Keratinocyte (primary cell): ENCODE measurements at regions not wholly inside any gene's neighbourhood (a gene's known extent, or its start where the extent isn't known, plus 50 kb on each side); places are given as distances from the start of the nearest gene placed in this dataset.

Experiments used
- DNase-seq: peaks from one replicate; pipeline ENCODE4 v3.0.0-alpha.2; 2011; ENCODE audit warnings: low read depth, missing footprints, low spot score
- FAIRE-seq: peaks from 2 replicates; lab custom pipeline; 2011; peaks lifted over from hg19 to GRCh38; lab: Jason Lieb, UNC
- H2AFZ ChIP-seq: 2 replicates; pipeline ENCODE4 v1.6.0; 2012; ENCODE audit warnings: low read length, control low read depth, inconsistent platforms; ENCODE audit not compliant: control insufficient read depth
- H3K27ac ChIP-seq: 2 replicates; pipeline ENCODE4 v1.5.1; 2011; ENCODE audit warnings: low read length; ENCODE audit not compliant: control insufficient read depth, insufficient read depth
- H3K27me3 ChIP-seq: 3 replicates; pipeline ENCODE4 v1.6.0; 2011; ENCODE audit warnings: low read length; ENCODE audit not compliant: control insufficient read depth, insufficient read depth; ENCODE audit errors: extremely low read depth
- H3K36me3 ChIP-seq, 2 experiments: 2 replicates in 1 of 2; 3 replicates in 1 of 2; pipeline ENCODE4 v1.5.1; 2011; ENCODE audit warnings: low read length in 2 of 2, mild to moderate bottlenecking in 1 of 2; ENCODE audit not compliant: control insufficient read depth in 2 of 2, insufficient read depth in 2 of 2; ENCODE audit errors: extremely low read depth in 1 of 2
- H3K4me1 ChIP-seq: 3 replicates; pipeline ENCODE4 v1.5.1; 2011; ENCODE audit warnings: low read length; ENCODE audit not compliant: control insufficient read depth, insufficient read depth; ENCODE audit errors: extremely low read depth
- H3K4me2 ChIP-seq: 3 replicates; pipeline ENCODE4 v1.6.0; 2011; ENCODE audit warnings: low read depth, low read length; ENCODE audit not compliant: control insufficient read depth, insufficient read depth; ENCODE audit errors: extremely low read depth
- H3K4me3 ChIP-seq, 3 experiments: fragments of 200-600 bp in 1 of 3; sonication (generic) in 1 of 3; 2 replicates in 2 of 3; 3 replicates in 1 of 3; pipeline ENCODE4 v1.5.1; 2011 to 2016; ENCODE audit warnings: low read length in 3 of 3, mild to moderate bottlenecking in 3 of 3, control low read depth in 2 of 3, inconsistent platforms in 1 of 3, low read depth in 1 of 3, mixed read lengths in 1 of 3, mixed run types in 1 of 3, moderate library complexity in 1 of 3; ENCODE audit not compliant: control insufficient read depth in 2 of 3, insufficient read depth in 2 of 3; ENCODE audit errors: extremely low read depth in 1 of 3
- H3K79me2 ChIP-seq: 2 replicates; pipeline ENCODE4 v1.6.0; 2012; ENCODE audit warnings: low read length; ENCODE audit not compliant: control insufficient read depth, insufficient read depth
- H3K9ac ChIP-seq: 3 replicates; pipeline ENCODE4 v1.6.0; 2011; ENCODE audit warnings: low read length; ENCODE audit not compliant: control insufficient read depth, insufficient read depth; ENCODE audit errors: extremely low read depth
- H3K9me1 ChIP-seq: 3 replicates; pipeline ENCODE4 v1.6.0; 2011; ENCODE audit warnings: low read length; ENCODE audit not compliant: control insufficient read depth, insufficient read depth; ENCODE audit errors: extremely low read depth
- H3K9me3 ChIP-seq: 2 replicates; pipeline ENCODE4 v1.5.1; 2012; ENCODE audit warnings: low read depth, low read length; ENCODE audit not compliant: control insufficient read depth
- H4K20me1 ChIP-seq: 3 replicates; pipeline ENCODE4 v1.6.0; 2011; ENCODE audit warnings: low read length; ENCODE audit not compliant: control insufficient read depth, insufficient read depth; ENCODE audit errors: extremely low read depth
- EZH2 ChIP-seq: IDR thresholded peaks from one replicate; pipeline ENCODE4 v1.6.1; 2012; ENCODE audit warnings: inconsistent platforms, mild to moderate bottlenecking, low read length, moderate library complexity
- dilution Hi-C: fragments of 300-500 bp; cut with MboI; formaldehyde crosslinking; loops from one replicate; pipeline ENCODE4 v1.7.0; 2020; ENCODE audit warnings: low sequenced_read_pairs; ENCODE audit not compliant: extremely low pct_ligation_motif_present
- TF ChIP-seq, protein P1 (sequence below), 3 experiments: IDR thresholded peaks in 1 of 3; conservative IDR thresholded peaks in 1 of 3; optimal IDR thresholded peaks in 1 of 3; 2 replicates in 2 of 3; 3 replicates in 1 of 3; pipeline versions ENCODE3 to v1.5.1; 2011; ENCODE audit warnings: low read length in 3 of 3, mild to moderate bottlenecking in 3 of 3, moderate library complexity in 2 of 3, control low read depth in 1 of 3, inconsistent platforms in 1 of 3; ENCODE audit not compliant: insufficient read depth in 2 of 3; ENCODE audit errors: extremely low read depth in 1 of 3

DNA sequence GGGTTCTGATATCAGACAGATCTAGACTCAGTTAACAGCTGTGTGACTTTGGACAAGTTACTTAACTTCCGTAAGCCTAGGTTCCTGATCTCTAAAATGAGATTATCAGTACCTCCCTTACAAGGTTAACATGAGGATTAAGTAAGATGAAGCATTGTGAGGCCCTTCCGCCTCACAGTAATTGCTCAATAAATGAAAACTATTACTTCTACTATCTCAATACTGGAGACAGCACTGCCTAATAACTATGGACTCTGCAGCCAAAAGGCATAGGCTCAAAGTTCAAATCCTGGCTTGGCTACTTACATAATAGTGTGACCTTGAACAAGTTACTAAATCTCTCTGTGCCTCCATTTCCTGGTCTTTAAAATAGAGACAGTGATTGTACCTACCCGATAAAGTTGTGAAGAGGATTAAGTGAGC, 82.0 kb upstream of the ATP11B start:
- no peaks in the 10 kb centered on the region for H3K9me1 ChIP-seq
- H3K36me3 ChIP-seq: no peaks in the 10 kb centered on the region
- H3K4me2 ChIP-seq: no peak overlapping the region
- no peak overlapping the region for H3K4me3 ChIP-seq
- no peak overlapping the region for H2AFZ ChIP-seq
- dilution Hi-C loops: no loop called here
- H3K9ac ChIP-seq: no peak overlapping the region
- H3K4me1 ChIP-seq: no peaks in the 10 kb centered on the region
- TF ChIP-seq, protein P1, sequence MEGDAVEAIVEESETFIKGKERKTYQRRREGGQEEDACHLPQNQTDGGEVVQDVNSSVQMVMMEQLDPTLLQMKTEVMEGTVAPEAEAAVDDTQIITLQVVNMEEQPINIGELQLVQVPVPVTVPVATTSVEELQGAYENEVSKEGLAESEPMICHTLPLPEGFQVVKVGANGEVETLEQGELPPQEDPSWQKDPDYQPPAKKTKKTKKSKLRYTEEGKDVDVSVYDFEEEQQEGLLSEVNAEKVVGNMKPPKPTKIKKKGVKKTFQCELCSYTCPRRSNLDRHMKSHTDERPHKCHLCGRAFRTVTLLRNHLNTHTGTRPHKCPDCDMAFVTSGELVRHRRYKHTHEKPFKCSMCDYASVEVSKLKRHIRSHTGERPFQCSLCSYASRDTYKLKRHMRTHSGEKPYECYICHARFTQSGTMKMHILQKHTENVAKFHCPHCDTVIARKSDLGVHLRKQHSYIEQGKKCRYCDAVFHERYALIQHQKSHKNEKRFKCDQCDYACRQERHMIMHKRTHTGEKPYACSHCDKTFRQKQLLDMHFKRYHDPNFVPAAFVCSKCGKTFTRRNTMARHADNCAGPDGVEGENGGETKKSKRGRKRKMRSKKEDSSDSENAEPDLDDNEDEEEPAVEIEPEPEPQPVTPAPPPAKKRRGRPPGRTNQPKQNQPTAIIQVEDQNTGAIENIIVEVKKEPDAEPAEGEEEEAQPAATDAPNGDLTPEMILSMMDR (optimal IDR thresholded peaks at IDR 0.05 in 1 of 3, IDR thresholded peaks at IDR 0.05 in 1 of 3, conservative IDR thresholded peaks at IDR 0.05 in 1 of 3; ENCODE audit: extremely low read depth in 1 of 3, insufficient read depth in 2 of 3, low read length in 3 of 3): no peak
- TF ChIP-seq EZH2: no peak
- no peak overlapping the region for H3K27ac ChIP-seq
- H3K79me2 ChIP-seq: no peaks in the 10 kb centered on the region
- no peaks in the 10 kb centered on the region for H3K27me3 ChIP-seq
- H3K9me3 ChIP-seq: no peaks in the 10 kb centered on the region
- no peak for DNase-seq
- H4K20me1 ChIP-seq: no peaks in the 10 kb centered on the region
- no peak for FAIRE-seq

DNA sequence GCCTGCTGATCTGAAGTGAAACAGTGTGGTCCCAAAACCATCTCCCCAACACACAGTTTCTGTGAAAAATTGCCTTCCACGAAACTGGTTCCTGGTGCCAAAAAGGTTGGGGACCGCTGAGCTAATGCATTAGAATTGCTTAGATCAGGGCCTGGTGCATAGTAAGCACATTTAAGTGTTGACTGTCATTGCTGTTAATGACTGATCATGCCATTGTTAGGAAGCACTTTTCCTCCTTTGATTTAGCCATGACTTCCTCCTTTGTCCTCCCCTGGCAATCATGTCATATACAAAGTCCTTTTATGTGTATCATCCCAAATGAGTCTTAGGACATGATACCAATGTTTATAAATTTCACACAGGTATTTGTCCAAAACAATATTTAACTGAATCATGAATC, 81.5 kb upstream of the ATP11B start:
- no peak overlapping the region for H3K4me3 ChIP-seq
- no peak overlapping the region for H3K27ac ChIP-seq
- H3K36me3 ChIP-seq: no peaks in the 10 kb centered on the region
- no peaks in the 10 kb centered on the region for H3K4me1 ChIP-seq
- dilution Hi-C loops: no loop called here
- no peaks in the 10 kb centered on the region for H3K9me3 ChIP-seq
- no peaks in the 10 kb centered on the region for H4K20me1 ChIP-seq
- TF ChIP-seq EZH2: no peak
- TF ChIP-seq, protein P1 (optimal IDR thresholded peaks at IDR 0.05 in 1 of 3, IDR thresholded peaks at IDR 0.05 in 1 of 3, conservative IDR thresholded peaks at IDR 0.05 in 1 of 3; ENCODE audit: extremely low read depth in 1 of 3, insufficient read depth in 2 of 3, low read length in 3 of 3): no peak
- H3K9ac ChIP-seq: no peak overlapping the region
- no peak for DNase-seq
- no peaks in the 10 kb centered on the region for H3K27me3 ChIP-seq
- FAIRE-seq: no peak
- H2AFZ ChIP-seq: no peak overlapping the region
- no peaks in the 10 kb centered on the region for H3K9me1 ChIP-seq
- no peak overlapping the region for H3K4me2 ChIP-seq
- H3K79me2 ChIP-seq: no peaks in the 10 kb centered on the region
